HT-29 (cell line): ENCODE measurements at regions not wholly inside any gene's neighbourhood (a gene's known extent, or its start where the extent isn't known, plus 50 kb on each side); places are given as distances from the start of the nearest gene placed in this dataset.

ENCODE experiments used
- DNase-seq: peaks from one replicate; pipeline ENCODE4 v3.0.0-alpha.2; 2015; ENCODE audit warnings: low spot score

DNA sequence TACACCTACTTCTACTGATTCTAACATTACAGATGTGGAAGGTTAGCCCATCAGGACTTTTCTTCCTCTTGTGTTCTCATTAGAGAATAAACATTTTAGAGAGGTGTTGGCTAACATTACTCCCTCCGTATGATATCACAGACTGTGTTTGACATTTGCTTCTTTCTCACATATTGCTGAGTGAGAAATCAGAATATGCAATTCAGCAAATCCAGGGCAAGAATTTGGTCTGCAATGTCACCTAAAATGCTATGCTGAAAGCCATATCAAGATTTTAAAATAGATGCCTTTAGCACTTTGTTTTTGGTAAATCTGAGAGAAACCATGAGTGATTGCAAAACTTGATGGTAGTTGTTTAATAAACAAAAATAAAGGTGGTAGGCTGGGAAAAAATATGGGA, 319.1 kb downstream of the C4orf33 start:
- no peak for DNase-seq

DNA sequence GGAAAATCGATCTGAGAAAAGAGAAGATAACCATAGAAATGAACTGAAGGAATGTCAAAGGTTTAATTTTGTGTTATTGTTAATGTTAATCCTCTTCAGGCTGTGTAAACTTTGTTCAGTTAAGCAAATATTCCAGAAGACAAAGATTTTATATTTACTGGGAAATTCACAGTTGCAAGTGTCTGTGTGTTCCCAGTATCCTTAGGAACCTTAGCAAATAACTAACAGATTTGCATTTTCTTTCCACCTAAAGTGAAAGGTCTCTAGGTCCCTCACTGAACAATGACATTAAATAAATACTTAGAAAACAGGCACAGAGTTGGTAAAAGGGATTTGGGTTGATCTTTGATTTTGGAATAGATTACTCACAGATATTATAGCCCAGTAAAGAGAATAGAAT, 324.7 kb downstream of the C4orf33 start:
- DNase-seq = no peak

DNA sequence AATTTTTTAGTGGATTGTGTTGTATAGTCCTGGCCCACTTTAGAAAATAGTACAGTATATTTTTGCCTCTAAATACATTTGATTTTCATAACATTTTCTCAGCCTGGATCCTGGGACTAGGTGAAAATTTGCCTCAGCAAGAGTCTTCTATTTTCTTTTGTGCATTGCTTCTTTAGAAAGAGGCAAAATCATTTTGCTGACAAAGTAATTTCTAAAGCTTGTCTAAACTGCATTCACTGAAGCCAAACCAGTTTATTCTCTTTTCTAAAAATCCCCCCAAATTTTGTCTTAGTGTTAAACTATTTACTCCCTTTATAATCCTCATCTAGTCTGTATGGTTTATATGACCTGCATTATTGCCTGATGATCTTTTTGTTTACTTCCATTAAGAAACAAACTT, 326.3 kb downstream of the C4orf33 start:
- DNase-seq = no peak

DNA sequence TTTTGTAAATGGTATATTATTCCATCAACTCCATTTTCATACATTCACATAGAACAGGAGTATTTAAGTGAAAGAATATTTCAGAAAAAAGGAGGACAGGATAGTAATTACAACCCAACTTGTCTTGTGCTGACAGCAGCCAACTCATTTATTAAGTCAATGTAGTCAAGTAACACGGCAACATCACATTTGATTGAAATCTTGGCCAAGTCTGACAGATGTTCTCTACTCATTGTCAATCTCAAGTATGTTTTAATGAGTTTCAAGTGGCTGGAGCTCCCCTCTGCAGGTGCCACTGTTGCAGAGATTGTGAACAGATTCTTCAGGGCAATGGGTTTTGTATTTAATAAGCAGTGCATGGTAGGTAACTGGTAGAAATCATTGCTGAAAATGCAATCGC, 332.5 kb downstream of the C4orf33 start:
- DNase-seq = no peak

DNA sequence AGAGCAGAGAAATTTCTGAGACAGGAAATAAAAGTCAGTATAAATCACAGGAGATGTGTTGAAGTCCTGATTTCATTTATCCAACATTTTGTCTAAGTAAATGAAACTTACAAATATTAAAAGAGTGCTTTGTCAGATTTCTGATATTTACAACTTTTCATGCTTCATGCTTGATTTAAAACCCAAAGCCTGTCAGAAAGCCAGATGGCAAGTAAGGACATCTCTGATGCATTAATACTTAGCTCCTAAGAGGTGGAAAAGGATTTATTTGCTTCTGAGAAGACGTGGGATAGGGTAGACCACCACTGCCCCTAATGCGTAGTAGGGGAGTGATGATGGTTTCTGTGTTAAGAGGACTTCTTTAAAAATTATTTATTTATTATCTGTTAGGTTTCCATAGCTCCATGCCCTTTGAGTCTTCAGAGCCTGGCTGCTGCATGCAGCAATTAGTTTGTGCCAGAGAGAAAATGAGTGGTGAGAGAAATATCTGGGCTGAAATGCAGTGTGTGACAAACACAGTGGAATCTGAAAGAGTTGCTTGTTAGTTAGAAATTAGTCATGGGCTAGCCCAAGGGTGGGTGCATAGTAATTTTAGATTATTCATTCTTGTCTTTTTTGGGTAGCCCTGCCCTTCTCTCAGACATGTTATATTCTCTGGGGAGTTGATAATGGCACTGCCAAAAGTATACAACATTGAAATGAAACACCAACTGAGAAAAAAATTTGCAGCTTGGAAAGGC, 333.8 kb downstream of the C4orf33 start:
- DNase-seq = no peak

DNA sequence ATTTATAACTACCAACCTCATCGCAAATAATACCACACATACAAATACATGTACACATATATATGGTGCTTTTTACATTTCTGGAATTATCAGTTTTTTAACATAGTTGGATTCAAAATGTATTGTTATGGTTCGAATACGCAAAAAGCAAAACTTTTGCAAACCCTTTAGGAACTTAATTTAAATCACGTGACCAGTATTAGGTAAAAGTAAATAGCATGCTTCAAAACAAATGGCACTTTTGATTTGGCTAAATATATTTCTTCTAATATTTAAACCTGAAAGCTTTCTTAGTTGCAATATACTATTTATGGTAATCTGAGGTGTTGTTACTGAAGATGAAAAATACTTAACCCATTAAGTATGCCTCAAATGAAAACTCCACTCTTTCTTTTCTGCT, 341.4 kb downstream of the C4orf33 start:
- no peak for DNase-seq

DNA sequence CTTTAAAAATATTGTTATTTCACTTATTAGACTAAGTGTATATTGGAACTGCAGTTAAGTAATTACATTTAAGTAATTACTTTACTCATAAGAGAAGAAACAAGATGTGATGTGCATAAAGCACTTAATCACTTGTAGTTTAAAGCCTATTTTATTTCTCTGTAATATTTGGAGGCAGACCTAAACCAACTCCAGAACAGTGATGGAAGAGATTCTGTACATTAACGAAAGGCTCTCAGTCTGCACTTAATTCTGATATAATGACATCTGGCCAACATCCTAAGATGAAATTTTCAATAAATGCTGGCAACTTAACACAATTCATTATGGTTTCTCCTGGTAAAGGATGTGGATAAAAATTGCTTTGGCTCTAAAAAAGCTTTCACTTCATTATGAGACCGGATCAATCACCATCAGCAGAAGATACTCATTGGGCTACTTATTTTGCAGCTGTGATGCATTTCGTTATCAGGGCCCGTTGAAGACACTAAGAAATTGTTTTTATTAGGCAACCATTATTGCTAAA, 342.6 kb downstream of the C4orf33 start:
- no peak for DNase-seq

DNA sequence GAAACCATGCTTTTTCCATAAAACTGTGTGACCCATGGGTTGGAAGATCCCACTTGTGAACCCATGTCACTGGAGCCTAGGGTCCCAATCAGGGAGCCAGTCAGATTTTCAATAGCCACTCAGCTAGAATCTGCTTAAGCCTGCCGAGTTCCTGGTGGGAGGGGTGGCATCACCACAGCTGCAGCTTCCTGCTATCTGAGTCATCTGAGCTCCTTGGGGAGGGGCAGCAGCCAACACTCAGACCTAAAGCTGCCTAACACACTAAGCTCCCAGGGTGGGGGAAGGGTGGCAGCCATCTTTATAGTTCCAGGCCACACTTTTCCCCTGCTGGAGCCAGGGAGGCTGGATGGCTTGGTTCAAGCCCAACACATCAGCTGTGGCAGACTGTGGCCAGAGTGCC, 350.1 kb downstream of the C4orf33 start:
- DNase-seq = no peak

DNA sequence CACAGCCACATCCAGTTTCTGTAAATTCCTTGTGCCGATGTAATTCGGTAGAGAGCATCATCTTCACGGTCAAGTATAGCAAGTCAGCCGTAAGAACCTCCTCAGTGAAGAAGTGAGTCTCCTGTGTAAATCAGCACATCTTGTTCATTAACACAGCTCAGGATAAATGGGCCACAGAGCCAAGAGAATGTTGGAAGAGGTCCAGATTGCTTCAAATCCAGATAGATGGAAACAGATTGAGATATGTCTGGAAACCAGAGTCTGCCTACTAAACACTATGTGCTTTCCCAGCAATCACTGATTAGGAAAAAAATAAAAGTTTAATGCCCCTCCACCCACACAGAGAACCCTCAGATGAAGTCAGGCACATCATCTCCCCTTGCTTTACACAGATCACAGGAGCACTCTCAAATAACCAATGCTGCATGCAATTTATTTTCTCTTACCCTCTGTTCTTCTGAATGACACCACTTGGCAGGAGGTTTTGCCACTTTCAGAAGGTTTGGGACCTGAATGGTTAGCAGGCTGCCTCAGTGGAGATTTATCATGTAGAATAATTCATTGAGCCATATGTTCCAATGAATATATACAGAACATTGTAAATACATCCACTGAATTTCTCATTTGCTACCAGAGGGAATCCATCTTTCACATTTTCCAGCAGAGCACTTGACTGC, 357.7 kb downstream of the C4orf33 start:
- no peak for DNase-seq

DNA sequence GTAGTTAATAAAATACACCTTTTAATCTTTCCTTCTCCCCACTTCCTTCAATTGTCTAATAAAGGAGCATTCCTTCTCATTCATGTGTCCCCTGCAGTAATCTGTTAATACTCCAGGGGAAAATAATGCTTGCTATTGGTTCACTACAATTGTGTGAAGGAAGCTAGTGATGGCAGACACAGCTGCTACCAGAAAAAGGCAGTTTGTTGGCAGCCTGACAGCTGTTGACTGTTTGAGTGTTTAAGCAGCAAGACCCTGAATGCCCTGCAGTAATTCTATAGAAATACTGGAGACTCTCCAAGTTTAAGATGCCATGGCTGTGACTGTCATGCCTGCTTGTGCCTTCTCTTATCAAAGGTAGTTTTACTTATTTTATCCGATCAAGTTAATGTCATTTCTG, 359.5 kb downstream of the C4orf33 start:
- DNase-seq = no peak

DNA sequence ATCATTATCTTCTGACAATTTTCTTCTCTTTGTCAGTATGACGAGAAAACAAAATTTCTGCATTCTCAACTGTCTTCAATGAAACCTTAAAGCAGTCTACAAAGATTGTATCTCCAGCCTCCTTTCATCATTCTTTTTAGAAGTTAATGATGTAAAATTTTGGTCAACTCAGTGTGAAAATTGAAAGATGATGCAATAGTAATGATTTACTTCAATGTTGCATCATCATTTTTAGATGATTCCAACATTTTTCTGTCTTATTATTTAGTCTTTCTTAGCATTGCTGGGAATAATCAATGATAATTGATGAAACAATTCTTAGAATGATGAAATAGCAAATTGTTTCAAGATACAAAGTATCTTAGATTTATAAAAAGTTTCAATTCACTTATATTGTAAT, 372.7 kb downstream of the C4orf33 start:
- no peak for DNase-seq

DNA sequence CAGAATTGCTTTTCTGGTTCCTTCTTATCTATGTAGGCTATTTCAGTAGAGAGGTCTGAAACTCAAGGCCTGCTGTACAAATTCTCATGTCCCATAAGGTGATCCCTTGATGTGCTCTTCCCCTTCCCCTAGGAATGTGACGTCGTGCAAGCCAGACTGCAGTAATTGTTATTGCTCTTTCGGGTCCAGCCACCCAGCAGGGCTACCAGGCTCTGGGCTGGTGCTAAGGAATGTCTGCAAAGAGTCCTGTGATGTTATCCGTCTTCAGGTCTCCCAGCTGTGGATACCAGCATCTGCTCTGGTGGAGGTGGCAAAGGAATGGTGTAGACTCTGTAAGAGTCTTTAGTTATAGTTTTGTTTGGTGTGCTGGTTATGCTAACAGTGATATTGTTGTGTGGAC, 378.7 kb downstream of the C4orf33 start:
- DNase-seq = no peak

DNA sequence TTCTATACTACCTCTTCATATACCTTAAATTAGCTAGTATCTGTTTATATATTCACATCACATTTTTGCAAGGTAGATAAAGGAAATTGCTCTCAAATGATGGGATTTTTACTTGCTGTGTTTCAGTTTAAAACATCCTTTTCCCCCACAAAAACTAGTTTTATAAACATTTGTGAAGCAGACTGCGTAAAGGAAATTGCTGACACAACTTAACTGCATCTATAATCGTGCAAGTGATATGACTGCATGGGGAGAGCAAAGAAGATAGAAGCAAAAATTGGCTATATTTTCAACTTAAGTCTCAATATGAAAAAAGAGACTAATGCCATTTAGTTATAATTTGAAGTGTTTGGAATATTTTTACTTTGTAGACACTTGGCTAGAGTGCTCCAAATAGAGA, 385.2 kb downstream of the C4orf33 start:
- DNase-seq = no peak

DNA sequence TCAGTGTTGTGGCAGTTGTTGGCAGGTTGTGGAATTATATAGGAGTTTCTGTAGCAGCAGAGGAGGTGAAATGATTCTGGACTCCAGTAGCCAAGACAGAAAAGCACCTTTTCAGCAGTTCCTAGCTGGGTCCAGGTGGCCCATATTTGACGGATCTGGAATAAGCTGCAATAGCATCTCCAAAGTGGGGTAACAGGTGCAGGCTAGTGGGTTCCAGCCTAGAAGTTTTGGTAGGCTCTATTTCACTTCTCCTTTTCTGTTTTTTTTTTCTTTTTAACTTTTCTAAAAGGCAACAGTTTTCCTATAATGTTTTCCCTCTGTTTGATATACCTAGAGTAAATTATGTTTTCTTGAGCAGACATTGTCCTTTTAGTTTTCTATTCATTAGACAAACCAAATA, 392.5 kb downstream of the C4orf33 start:
- DNase-seq = no peak

DNA sequence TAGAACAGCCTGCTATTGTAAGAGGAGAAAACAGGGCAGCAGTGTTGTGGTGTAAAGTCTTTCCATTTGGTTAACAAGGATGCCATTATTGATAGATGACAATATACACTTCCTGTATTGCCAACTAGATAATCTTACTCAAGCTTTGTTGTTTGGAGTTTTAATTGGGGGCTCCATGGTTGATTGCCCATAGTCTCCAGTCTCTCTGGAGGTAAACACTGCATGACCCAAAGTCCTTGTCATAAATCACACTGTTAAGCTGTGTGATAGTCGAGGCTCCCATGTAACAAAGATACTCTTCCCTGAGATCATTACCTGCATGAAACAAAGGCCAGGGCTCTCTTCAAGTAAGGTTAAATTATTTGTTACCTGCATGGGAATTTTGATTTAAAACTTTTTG, 394.6 kb downstream of the C4orf33 start:
- DNase-seq = no peak

DNA sequence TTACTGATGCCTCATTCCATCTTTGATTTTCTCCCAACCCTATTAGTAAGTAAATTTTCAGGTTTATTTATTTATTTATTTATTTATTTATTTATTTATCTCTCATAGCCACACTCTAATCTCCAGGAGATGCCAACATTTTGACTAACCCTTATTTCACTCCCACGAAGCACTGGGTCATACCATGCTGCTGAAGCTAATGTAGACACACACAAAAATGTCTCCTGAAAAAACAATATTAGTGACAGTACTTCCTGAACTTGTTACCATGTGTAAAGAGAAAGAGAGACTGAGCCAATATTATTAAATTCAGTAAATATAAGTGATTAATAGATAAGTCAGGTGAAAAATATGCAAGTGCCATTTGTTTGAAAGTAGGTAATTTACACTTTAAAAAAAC, 402.7 kb downstream of the C4orf33 start:
- no peak for DNase-seq

DNA sequence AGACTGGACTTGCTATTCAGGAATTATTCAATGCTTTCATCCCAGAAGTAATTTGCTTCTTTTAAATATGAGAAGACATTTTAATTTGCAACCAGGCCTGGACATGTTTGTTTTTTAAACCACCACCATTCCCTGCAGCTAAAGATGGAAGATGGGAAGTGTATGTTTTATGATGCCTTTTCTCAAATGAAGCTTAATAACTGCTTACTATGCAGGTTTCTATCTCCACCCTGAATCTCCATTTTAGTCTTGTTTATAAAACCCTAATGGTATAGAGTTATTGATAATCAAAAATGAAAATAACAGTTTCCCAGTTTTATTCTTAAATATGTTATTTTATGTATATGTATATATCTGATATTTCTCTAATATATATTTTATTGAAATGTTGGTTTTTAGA, 418.9 kb downstream of the C4orf33 start:
- DNase-seq = no peak

DNA sequence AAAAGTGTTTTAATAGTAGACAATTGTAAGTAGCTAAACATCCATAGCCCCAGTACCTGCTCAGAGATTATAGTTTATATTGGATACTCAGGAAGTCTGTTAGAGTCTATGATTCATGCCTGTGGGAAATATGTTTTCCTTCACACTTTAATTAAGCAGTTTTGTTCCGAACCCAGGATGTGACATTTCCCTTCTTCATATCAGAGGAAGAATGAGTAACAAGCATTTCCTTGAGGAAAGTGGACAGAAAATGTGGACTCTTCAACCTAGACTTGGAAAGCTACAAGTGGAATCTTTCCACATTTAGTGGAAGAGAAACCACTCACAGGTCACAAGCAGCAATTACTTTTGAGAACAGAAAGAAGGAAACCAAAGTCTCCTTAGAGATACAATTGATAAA, 419.4 kb downstream of the C4orf33 start:
- no peak for DNase-seq

DNA sequence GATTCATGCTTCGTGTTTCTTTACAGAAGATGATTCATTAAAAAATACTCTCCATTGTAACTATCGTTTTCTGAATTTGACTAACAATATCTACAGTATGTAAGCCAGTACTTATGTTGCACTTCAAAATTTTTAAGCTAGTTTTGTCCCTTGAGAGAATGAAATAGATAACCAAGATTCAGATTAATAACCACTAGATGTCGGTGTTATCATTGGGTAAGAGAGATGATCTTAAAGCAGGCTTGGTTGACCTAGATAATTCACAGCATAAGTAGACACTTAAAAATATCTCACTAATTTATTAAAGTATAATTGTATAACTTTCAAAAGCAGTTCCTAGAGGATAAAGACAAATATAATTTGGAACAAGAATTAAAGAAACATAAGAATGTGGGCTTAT, 430.9 kb downstream of the C4orf33 start:
- DNase-seq = peak; percentile 24

DNA sequence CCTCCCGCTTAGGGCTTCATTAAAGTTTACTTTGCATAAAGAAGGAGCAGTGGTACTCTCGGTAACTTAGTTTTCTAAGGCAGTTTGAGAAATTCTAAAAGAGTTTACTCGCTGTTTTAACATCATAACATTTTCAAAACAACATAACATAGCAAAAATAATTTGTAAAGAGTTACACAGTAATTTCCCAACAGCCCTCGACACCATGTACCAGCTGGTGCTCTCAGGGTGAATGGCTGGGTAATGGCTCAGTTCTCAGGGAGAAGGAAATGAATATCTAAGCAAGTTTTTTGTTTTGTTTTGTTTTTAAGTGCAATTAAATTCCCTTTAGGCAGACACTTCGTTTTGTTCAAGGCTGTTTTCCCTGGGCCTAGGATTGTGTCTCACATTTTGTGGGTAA, 435.3 kb downstream of the C4orf33 start:
- no peak for DNase-seq

DNA sequence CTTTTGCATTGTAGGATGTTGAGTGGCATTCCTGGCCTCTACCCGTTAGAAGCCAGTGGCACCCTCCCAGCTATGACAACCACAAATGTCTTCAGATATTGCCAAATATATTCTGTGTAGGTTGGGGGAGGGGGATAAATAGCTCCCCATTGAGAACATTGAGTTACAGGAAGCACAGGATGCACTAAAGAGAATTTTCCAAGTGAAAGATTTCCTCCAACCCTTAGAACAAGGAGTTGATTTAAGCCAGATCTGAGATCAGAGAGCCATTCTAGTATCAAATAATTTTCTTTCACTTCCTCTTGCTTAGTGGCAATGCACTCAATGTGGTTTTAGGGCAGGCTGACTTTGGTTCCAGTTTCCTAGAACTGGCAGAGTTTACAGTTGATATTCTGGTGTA, 436.6 kb downstream of the C4orf33 start:
- no peak for DNase-seq

DNA sequence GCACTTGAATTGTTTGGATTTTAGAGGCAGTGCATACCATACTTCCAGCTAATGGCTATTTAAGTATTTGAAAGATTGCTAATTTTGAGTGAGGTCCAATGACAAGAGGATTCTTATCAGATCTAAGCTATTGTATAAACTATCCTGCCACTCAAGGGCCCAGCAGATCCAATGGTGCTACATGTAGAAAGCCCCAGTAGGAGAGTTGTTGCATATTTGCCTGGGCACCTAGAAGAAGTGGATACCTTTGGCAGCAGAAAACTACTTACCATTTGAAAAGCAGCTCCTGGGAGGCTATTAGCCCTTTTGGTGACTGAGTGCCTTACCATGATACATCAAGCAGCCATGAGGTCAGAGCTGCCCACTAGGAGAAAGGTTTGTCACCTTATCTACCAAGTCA, 447.3 kb downstream of the C4orf33 start:
- DNase-seq = no peak

DNA sequence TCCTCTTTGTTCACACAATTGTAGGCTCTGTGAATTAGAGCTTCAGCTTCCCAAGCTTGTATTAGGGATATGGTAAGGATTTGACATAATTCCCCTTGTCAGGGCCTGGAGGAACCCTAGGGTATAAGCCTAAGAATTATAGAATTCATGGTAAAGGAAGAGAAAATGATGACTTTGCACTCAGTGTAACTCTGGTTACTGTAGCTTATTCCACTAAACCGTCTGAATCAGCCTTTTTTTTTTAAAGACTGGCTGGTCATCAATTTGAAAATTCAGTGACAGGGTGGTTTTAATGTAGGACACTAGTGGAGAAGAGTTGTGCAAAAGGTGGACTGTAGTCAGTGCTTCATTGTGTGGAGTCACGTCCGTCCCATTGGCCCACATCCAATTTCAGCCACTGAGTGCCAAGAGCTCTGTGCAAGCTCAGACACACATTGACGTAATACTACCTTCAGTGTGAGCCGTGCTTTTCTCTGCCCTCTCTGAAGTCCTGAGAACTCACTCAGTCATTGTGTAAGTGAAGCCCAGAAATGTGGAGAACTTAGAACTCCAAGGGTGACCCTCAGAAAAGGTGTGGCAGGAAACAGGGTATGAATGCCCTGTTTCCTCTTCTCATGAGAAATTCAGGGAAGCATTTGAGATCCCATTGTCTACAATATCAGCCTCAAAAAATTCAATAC, 449.8 kb downstream of the C4orf33 start:
- DNase-seq = no peak
